VCaP (cell line): ENCODE measurements at regions not wholly inside any gene's neighbourhood (a gene's known extent, or its start where the extent isn't known, plus 50 kb on each side); places are given as distances from the start of the nearest gene placed in this dataset.

ENCODE experiments used
- H3K27ac ChIP-seq: fragments of 450-650 bp; 2 replicates; pipeline ENCODE4 v1.5.1; 2017
- CTCF ChIP-seq: fragments of 450-650 bp; conservative IDR thresholded peaks from 2 replicates; pipeline ENCODE4 v1.5.1; 2017; ENCODE audit warnings: mild to moderate bottlenecking, moderate library complexity

- H3K27ac ChIP-seq: no peak overlapping the region
- TF ChIP-seq CTCF: no peak
These were observed 301.9 kb upstream of the OBI1 start for GRCh38 chr13:78960881-78961280.

GRCh38 chr13:78958006-78958405, 299.1 kb upstream of the OBI1 start:
- TF ChIP-seq CTCF: no peak
- no peak overlapping the region for H3K27ac ChIP-seq

GRCh38 chr13:78940455-78941130, 281.6 kb upstream of the OBI1 start:
- H3K27ac ChIP-seq: no peak overlapping the region
- TF ChIP-seq CTCF: no peak

DNA sequence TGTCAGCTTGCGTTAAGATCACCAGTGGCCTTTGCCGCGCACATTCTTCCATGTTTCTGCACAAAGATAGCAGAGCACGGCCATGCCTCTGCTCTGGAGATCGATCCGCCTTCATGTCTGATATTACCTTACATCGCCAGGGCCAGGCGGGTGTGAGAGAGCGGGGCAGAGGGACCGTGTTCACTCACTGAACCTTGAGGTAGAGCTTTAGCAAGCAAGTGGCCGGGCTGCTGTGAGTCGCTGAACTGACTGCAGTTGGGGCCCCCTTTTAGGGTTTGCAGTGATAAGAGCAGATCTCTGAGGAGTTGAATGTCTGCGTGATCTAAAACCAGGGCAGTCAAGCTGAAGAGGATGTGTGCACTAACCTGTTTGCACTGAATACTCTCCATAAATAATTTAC, 275.4 kb upstream of the OBI1 start:
- no peak overlapping the region for H3K27ac ChIP-seq
- TF ChIP-seq CTCF: no peak

DNA sequence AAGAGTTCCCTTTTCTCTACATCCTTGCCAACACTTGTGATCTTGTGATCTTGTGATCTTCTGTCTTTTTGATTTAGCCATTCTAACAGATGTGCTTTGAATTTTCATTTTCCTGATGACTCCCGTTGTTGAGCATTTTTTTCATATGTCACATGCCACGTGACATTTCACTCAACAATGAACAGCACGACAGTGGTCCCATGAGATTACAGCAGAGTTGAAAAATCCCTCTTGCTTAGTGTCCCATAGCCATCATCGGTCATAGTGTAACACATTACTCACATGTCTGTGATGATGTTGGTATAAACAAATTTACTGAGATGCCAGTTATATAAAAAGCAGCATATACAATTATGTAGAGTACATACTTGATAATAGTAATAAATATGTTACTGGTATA, 256.1 kb upstream of the OBI1 start:
- no peak overlapping the region for H3K27ac ChIP-seq
- TF ChIP-seq CTCF: no peak

- H3K27ac ChIP-seq: no peak overlapping the region
- TF ChIP-seq CTCF: no peak
These were observed 254.7 kb upstream of the OBI1 start for GRCh38 chr13:78913656-78914055.

- no peak for TF ChIP-seq CTCF
- no peak overlapping the region for H3K27ac ChIP-seq
These were observed 251.2 kb upstream of the OBI1 start for GRCh38 chr13:78910147-78910546.
